NB4 (cell line): ENCODE measurements at regions not wholly inside any gene's neighbourhood (a gene's known extent, or its start where the extent isn't known, plus 50 kb on each side); places are given as distances from the start of the nearest gene placed in this dataset.

Source experiments
- DNase-seq: peaks from one replicate; pipeline ENCODE4 v3.0.0; 2010; ENCODE audit warnings: low read depth
- H3K4me3 ChIP-seq: one replicate; pipeline ENCODE4 v1.5.1; 2011; ENCODE audit warnings: mild to moderate bottlenecking, low read depth, low read length, moderate library complexity
- CTCF ChIP-seq: IDR thresholded peaks from one replicate; pipeline ENCODE4 v1.5.1; 2012; ENCODE audit warnings: low read depth, low read length
- MYC ChIP-seq: IDR thresholded peaks from 2 replicates; pipeline ENCODE4 v1.6.1; 2011; ENCODE audit warnings: low read depth, low read length
- POLR2A ChIP-seq: IDR thresholded peaks from 2 replicates; pipeline ENCODE4 v1.6.1; 2011; ENCODE audit warnings: mild to moderate bottlenecking; ENCODE audit not compliant: insufficient read length; ENCODE audit errors: extremely low read depth
- TF ChIP-seq, protein P1 (sequence below): IDR thresholded peaks from 2 replicates; pipeline ENCODE4 v1.6.1; 2011; ENCODE audit warnings: low read depth, low read length

DNA sequence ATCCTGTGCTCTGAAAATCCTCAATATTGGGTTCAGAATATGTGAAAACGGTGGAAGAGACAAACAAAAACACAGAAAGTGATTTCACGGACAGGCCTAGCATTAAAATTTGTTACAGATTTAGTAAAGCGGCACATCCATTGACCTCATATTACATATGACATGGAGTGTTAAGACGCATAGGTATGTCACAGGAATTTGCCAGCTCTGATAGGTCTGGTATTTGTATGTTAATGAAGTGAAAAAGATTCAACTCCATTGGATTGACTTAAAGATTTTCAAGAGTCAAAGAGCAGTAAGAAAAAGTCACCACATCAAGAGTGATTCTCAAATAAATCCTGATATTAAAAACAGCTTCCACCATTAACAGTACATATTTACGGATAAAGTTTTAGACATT is 396.5 kb upstream of the SEMA6A start:
- no peak overlapping the region for H3K4me3 ChIP-seq
- DNase-seq = no peak
- no peak for TF ChIP-seq CTCF
- TF ChIP-seq POLR2A = no peak
- no peak for TF ChIP-seq MYC

- no peak overlapping the region for H3K4me3 ChIP-seq
- TF ChIP-seq CTCF = no peak
- TF ChIP-seq, protein P1, sequence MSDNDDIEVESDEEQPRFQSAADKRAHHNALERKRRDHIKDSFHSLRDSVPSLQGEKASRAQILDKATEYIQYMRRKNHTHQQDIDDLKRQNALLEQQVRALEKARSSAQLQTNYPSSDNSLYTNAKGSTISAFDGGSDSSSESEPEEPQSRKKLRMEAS = no peak
- no peak for TF ChIP-seq MYC
- no peak for DNase-seq
These were observed 395.7 kb upstream of the SEMA6A start for GRCh38 chr5:116970318-116970717.

DNA sequence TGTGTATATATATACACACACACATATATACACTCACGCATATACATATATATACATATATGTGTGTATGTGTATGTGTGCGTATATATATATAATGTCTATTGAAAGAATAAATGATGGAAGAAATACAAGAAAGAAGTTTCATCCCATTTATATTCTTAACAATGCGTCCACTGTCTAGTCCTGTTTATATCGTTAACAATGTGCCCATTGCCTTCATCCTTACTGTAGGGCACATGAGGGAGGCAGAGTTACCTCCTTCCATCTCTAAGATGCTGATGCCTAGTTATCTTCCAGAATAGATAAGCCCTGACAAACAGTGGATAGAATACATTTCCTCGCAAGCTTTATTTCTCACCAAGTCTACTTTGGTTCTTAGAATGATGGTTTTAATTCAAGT is 389.8 kb upstream of the SEMA6A start:
- no peak for DNase-seq
- TF ChIP-seq CTCF (no peak), MYC (no peak), POLR2A (no peak)
- TF ChIP-seq, protein P1 = no peak
- H3K4me3 ChIP-seq = no peak overlapping the region

GRCh38 chr5:116961021-116961420 is 386.4 kb upstream of the SEMA6A start:
- TF ChIP-seq, protein P1 = no peak
- TF ChIP-seq MYC (no peak), POLR2A (no peak), CTCF (no peak)
- H3K4me3 ChIP-seq = no peak overlapping the region

DNA sequence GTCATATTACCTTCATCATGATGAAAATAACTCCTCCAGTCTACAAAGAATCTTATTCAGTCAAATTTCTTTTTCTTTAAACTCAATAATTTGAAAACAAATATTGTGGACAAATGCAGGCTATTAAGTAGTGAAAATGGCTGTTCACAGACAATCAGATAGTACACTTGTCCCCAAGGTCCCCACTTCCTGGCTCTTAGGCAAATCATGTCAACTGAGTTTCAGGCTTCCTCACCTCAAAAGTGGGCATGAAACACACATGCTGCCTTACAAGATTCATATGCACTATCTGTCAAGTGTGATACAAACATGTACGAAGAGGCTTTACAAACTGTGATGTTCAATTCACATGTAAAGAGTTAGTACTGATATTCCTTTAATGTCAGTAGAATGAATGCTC is 385.2 kb upstream of the SEMA6A start:
- H3K4me3 ChIP-seq = no peak overlapping the region
- DNase-seq = no peak
- TF ChIP-seq POLR2A = no peak
- TF ChIP-seq MYC = no peak
- no peak for TF ChIP-seq CTCF
- TF ChIP-seq, protein P1 = no peak

More at GRCh38 chr5:116961021-116961420, 386.4 kb upstream of the SEMA6A start:
- DNase-seq = no peak

- H3K4me3 ChIP-seq = no peak overlapping the region
- TF ChIP-seq, protein P1 = no peak
- TF ChIP-seq POLR2A = no peak
- TF ChIP-seq MYC = no peak
- no peak for TF ChIP-seq CTCF
- DNase-seq = no peak
These were observed 378.8 kb upstream of the SEMA6A start for GRCh38 chr5:116953251-116953930.
